PC-3 (cell line): ENCODE measurements at regions not wholly inside any gene's neighbourhood (a gene's known extent, or its start where the extent isn't known, plus 50 kb on each side); places are given as distances from the start of the nearest gene placed in this dataset.
"Not testable (repeated sequence)": the region's sequence is repeated elsewhere in the genome, so short reads cannot be mapped to it uniquely, and the experiment has no call there.

Experiments
- EZH2 ChIP-seq: fragments of 300-600 bp; sonication (generic); IDR thresholded peaks from one replicate; pipeline ENCODE4 v1.6.1; 2017; ENCODE audit warnings: antibody characterized with exemption, mild to moderate bottlenecking, low read length; ENCODE audit not compliant: unreplicated experiment
- TF ChIP-seq, protein P1 (sequence below): fragments of 300-600 bp; sonication (generic); conservative IDR thresholded peaks from 2 replicates; pipeline ENCODE4 v1.5.1; 2017; ENCODE audit warnings: antibody characterized with exemption, low read depth, mild to moderate bottlenecking, low read length

- TF ChIP-seq, protein P1, sequence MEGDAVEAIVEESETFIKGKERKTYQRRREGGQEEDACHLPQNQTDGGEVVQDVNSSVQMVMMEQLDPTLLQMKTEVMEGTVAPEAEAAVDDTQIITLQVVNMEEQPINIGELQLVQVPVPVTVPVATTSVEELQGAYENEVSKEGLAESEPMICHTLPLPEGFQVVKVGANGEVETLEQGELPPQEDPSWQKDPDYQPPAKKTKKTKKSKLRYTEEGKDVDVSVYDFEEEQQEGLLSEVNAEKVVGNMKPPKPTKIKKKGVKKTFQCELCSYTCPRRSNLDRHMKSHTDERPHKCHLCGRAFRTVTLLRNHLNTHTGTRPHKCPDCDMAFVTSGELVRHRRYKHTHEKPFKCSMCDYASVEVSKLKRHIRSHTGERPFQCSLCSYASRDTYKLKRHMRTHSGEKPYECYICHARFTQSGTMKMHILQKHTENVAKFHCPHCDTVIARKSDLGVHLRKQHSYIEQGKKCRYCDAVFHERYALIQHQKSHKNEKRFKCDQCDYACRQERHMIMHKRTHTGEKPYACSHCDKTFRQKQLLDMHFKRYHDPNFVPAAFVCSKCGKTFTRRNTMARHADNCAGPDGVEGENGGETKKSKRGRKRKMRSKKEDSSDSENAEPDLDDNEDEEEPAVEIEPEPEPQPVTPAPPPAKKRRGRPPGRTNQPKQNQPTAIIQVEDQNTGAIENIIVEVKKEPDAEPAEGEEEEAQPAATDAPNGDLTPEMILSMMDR: not testable (repeated sequence)
- not testable (repeated sequence) for TF ChIP-seq EZH2
These were observed 86.3 kb downstream of the CPN2 start for GRCh38 chr3:194264631-194265504.
